Skin epidermis (tissue), 12 donors: ENCODE measurements at regions not wholly inside any gene's neighbourhood (a gene's known extent, or its start where the extent isn't known, plus 50 kb on each side); places are given as distances from the start of the nearest gene placed in this dataset.
A peak's percentile ranks its signal among the peaks of the same experiment; 100 is the strongest.

ENCODE experiments used
- H3K27ac ChIP-seq, 21 experiments: fragments of 200-600 bp; sonication (generic) in 11 of 21; one replicate each; pipeline ENCODE4 v1.5.0; 2020; ENCODE audit warnings: mild to moderate bottlenecking in 3 of 21, inconsistent platforms in 2 of 21, moderate library complexity in 2 of 21
- H3K4me3 ChIP-seq, 7 experiments: fragments of 200-600 bp; sonication (generic) in 2 of 7; one replicate each; pipeline ENCODE4 v1.5.0; 2020; ENCODE audit warnings: inconsistent platforms in 2 of 7, mild to moderate bottlenecking in 2 of 7, moderate library complexity in 1 of 7

DNA sequence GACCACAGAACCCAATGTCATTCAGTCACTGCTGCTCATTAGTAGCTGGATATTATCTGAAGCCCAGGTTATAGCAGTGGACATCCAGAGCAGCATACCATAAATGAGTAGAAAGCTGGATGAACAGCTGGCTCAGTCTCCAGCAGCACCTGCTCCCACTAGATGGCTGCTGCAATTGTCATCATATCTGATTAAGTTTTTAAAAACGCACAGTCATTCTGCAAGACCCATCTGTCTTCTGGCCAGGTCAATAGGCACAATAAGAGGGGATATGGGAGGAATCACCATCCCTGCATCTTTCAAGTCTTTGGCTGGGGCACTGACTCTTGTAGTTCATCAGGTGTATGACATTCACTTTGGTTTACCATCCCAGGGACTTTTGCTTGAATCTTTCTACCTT is 55.1 kb upstream of the XDH start:
- H3K27ac ChIP-seq: no peak overlapping the region
- H3K4me3 ChIP-seq: no peak overlapping the region

DNA sequence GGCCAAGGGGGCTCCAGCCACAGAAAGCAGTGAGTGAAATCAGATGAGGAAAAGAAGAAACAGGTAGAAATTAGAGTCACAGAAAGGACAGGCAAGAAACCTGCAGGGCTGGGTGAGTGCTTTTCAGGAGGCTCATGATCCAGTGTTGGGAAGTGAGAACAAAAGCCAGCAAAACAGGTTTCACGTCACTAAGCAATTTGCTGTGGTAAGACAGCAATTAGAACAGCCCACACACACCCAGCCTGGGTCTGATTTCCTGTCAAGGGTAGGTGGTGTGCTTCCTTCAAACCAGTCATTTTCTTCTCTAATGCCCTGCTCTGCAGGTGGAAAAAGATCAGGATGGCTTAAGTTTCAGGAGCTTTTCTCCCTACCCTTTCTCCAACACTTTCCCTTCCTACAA is 52.9 kb upstream of the XDH start:
- H3K4me3 ChIP-seq: no peak overlapping the region
- H3K27ac ChIP-seq: peak overlapping the region in 1 of 21 experiments; percentile 25
